H9 (cell line): ENCODE measurements at regions not wholly inside any gene's neighbourhood (a gene's known extent, or its start where the extent isn't known, plus 50 kb on each side); places are given as distances from the start of the nearest gene placed in this dataset.
"Not testable (repeated sequence)": the region's sequence is repeated elsewhere in the genome, so short reads cannot be mapped to it uniquely, and the experiment has no call there.

Source experiments
- DNase-seq: peaks from one replicate; pipeline ENCODE4 v3.0.0-alpha.2; 2017
- H2AFZ ChIP-seq: one replicate; pipeline ENCODE4 v1.6.1; 2013; ENCODE audit warnings: mild to moderate bottlenecking, low read length, control low read depth, moderate library complexity
- H2AK5ac ChIP-seq: 2 replicates; pipeline ENCODE4 v1.6.1; 2013; ENCODE audit warnings: low read length, control low read depth, mixed read lengths; ENCODE audit not compliant: insufficient read length
- H2BK120ac ChIP-seq: one replicate; pipeline ENCODE4 v1.6.1; 2013; ENCODE audit warnings: low read depth, mild to moderate bottlenecking, low read length, control low read depth, inconsistent platforms; ENCODE audit not compliant: poor library complexity, severe bottlenecking
- H2BK12ac ChIP-seq: 2 replicates; pipeline ENCODE4 v1.6.1; 2013; ENCODE audit warnings: low read length, control low read depth, mixed read lengths, low read depth; ENCODE audit not compliant: insufficient read length
- H2BK15ac ChIP-seq: 2 replicates; pipeline ENCODE4 v1.6.1; 2013; ENCODE audit warnings: low read depth, low read length, control low read depth
- H2BK20ac ChIP-seq: one replicate; pipeline ENCODE4 v1.6.1; 2013; ENCODE audit warnings: low read depth, mild to moderate bottlenecking, low read length, control low read depth, inconsistent platforms; ENCODE audit not compliant: poor library complexity, severe bottlenecking
- H2BK5ac ChIP-seq: 2 replicates; pipeline ENCODE4 v1.6.1; 2013; ENCODE audit warnings: low read length, control low read depth, mixed read lengths; ENCODE audit not compliant: insufficient read length
- H3K14ac ChIP-seq: 2 replicates; pipeline ENCODE4 v1.6.1; 2013; ENCODE audit warnings: low read length, control low read depth; ENCODE audit not compliant: insufficient read depth
- H3K18ac ChIP-seq: 2 replicates; pipeline ENCODE4 v1.6.1; 2013; ENCODE audit warnings: low read depth, mild to moderate bottlenecking, mixed read lengths, low read length, control low read depth; ENCODE audit not compliant: insufficient read length
- H3K23ac ChIP-seq: 2 replicates; pipeline ENCODE4 v1.6.1; 2013; ENCODE audit warnings: low read length, control low read depth, mixed read lengths, low read depth; ENCODE audit not compliant: insufficient read length
- H3K23me2 ChIP-seq: 2 replicates; pipeline ENCODE4 v1.6.1; 2013; ENCODE audit warnings: low read depth, mild to moderate bottlenecking, mixed read lengths, low read length, control low read depth; ENCODE audit not compliant: insufficient read length, poor library complexity, severe bottlenecking
- H3K27ac ChIP-seq: 2 replicates; pipeline ENCODE4 v1.5.1; 2013; ENCODE audit warnings: low read length, control low read depth, mixed read lengths, low read depth; ENCODE audit not compliant: insufficient read length
- H3K27me3 ChIP-seq: 2 replicates; pipeline ENCODE4 v1.6.1; 2013; ENCODE audit warnings: low read length, control low read depth, inconsistent platforms; ENCODE audit not compliant: insufficient read depth
- H3K4ac ChIP-seq: 2 replicates; pipeline ENCODE4 v1.6.1; 2013; ENCODE audit warnings: low read depth, mild to moderate bottlenecking, control low read depth, inconsistent platforms, low read length, moderate library complexity
- H3K4me1 ChIP-seq: 2 replicates; pipeline ENCODE4 v1.6.1; 2013; ENCODE audit warnings: low read length, control low read depth, inconsistent platforms; ENCODE audit not compliant: insufficient read depth
- H3K4me2 ChIP-seq: 2 replicates; pipeline ENCODE4 v1.6.1; 2013; ENCODE audit warnings: low read length, control low read depth, mixed read lengths; ENCODE audit not compliant: insufficient read length, insufficient read depth
- H3K56ac ChIP-seq: 2 replicates; pipeline ENCODE4 v1.6.1; 2013; ENCODE audit warnings: low read depth, mild to moderate bottlenecking, mixed read lengths, low read length, control low read depth; ENCODE audit not compliant: insufficient read length
- H3K79me1 ChIP-seq: 2 replicates; pipeline ENCODE4 v1.6.1; 2013; ENCODE audit warnings: low read depth, mild to moderate bottlenecking, moderate library complexity, low read length, control low read depth, inconsistent platforms; ENCODE audit not compliant: insufficient read depth, poor library complexity, severe bottlenecking
- H3K79me2 ChIP-seq: 2 replicates; pipeline ENCODE4 v1.6.1; 2013; ENCODE audit warnings: low read length, control low read depth, inconsistent platforms; ENCODE audit not compliant: insufficient read depth
- H3K9ac ChIP-seq: 2 replicates; pipeline ENCODE4 v1.6.1; 2013; ENCODE audit warnings: low read length, control low read depth, mixed read lengths; ENCODE audit not compliant: insufficient read length; ENCODE audit errors: extremely low read depth
- H3K9me3 ChIP-seq: one replicate; pipeline ENCODE4 v1.6.1; 2013; ENCODE audit warnings: low read depth, low read length, inconsistent platforms; ENCODE audit not compliant: control insufficient read depth
- H3T11ph ChIP-seq: one replicate; pipeline ENCODE4 v1.6.1; 2013; ENCODE audit warnings: mild to moderate bottlenecking, low read length, control low read depth, inconsistent platforms
- H4K20me1 ChIP-seq: one replicate; pipeline ENCODE4 v1.6.1; 2013; ENCODE audit not compliant: control insufficient read depth, insufficient read length, insufficient read depth
- H4K5ac ChIP-seq: 2 replicates; pipeline ENCODE4 v1.6.1; 2013; ENCODE audit warnings: low read depth, mild to moderate bottlenecking, mixed read lengths, low read length, control low read depth; ENCODE audit not compliant: insufficient read length
- H4K8ac ChIP-seq: replicated peaks from 2 replicates; pipeline ENCODE4 v1.6.1; 2013; ENCODE audit warnings: low read length, control low read depth, mixed read lengths, low read depth; ENCODE audit not compliant: insufficient read length
- H4K91ac ChIP-seq: 2 replicates; pipeline ENCODE4 v1.6.1; 2013; ENCODE audit warnings: low read depth, mild to moderate bottlenecking, moderate library complexity, mixed read lengths, low read length, control low read depth; ENCODE audit not compliant: insufficient read length
- H3K27ac Mint-ChIP-seq, 3 experiments: 2 replicates in 2 of 3; 3 replicates in 1 of 3; pipeline ENCODE4 v1.8.0; 2020 to 2021; ENCODE audit warnings: mixed read lengths in 3 of 3, mild to moderate bottlenecking in 1 of 3, moderate library complexity in 1 of 3
- H3K27me3 Mint-ChIP-seq: 2 replicates; pipeline ENCODE4 v1.8.0; 2021; ENCODE audit warnings: low read depth, mild to moderate bottlenecking, moderate library complexity, mixed read lengths
- H3K36me3 Mint-ChIP-seq, 3 experiments: 2 replicates in 2 of 3; 3 replicates in 1 of 3; pipeline ENCODE4 v1.8.0; 2020 to 2021; ENCODE audit warnings: low read depth in 3 of 3, mixed read lengths in 3 of 3; ENCODE audit not compliant: insufficient read depth in 1 of 3
- H3K4me1 Mint-ChIP-seq, 2 experiments: 2 replicates each; pipeline ENCODE4 v1.8.0; 2020; ENCODE audit warnings: mixed read lengths in 2 of 2
- H3K4me3 Mint-ChIP-seq, 2 experiments: 2 replicates in 1 of 2; 3 replicates in 1 of 2; pipeline ENCODE4 v1.8.0; 2020 to 2021; ENCODE audit warnings: mild to moderate bottlenecking in 2 of 2, mixed read lengths in 2 of 2, moderate library complexity in 1 of 2
- H3K9me3 Mint-ChIP-seq, 2 experiments: 2 replicates in 1 of 2; 3 replicates in 1 of 2; pipeline ENCODE4 v1.8.0; 2020; ENCODE audit warnings: mild to moderate bottlenecking in 2 of 2, mixed read lengths in 2 of 2, moderate library complexity in 1 of 2
- WGBS: extraction: QIAGEN DNeasy Blood & Tissue Kit; methylation state at CpG from one replicate; pipeline ENCODE4 v1.1.7; 2013; ENCODE audit warnings: missing lambda C conversion rate, low lambda C conversion rate, mixed read lengths; ENCODE audit not compliant: insufficient read length; ENCODE audit errors: extremely low coverage; 5-methylcytosine and 5-hydroxymethylcytosine counted together
- TF ChIP-seq, protein P1 (sequence below): fragments of 200-600 bp; sonication (generic); conservative IDR thresholded peaks from 3 replicates; pipeline ENCODE4 v1.8.0; 2021; ENCODE audit warnings: antibody characterized with exemption, mild to moderate bottlenecking

DNA sequence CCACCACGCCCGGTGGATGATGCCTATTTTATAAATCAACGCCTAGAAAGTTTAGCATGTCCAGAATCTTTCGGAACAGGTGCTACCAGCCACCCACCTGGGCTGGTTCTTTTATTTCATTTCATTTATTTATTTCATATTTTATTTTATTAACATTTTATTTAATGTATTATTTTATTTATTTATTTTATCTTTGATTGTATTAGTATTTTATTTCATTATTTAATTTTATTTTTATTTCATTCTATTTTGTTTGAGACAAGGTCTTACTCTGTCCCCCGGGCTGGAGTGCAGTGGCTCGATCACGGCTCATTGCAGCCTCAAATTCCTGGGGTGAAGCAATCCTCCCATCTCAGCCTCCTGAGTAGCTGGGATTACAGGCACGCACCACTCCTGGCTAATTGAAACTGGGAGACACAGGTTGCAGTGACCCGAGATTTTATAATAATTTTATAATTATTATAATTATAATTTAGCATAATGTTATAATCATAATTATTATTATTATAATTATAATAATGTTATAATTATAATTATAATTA, 187.2 kb downstream of the SHOX start:
- Mint-ChIP-seq H3K27ac (no peak overlapping the region), H3K4me1 (no peaks in the 10 kb centered on the region), H3K27me3 (peaks cover 10% of the 10 kb centered on the region), H3K9me3 (peaks cover 7 to 10% of the 10 kb centered on the region in 2 experiments; a peak in 3 of 5 replicates), H3K4me3 (no peak overlapping the region), H3K36me3 (peaks cover 0 to 5% (median 2%) of the 10 kb centered on the region in 3 experiments; a peak in 5 of 7 replicates)
- Histone ChIP-seq H2BK12ac (no peak overlapping the region), H3K4ac (no peak overlapping the region), H3K79me2 (no peaks in the 10 kb centered on the region), H2BK15ac (no peak overlapping the region), H3K4me2 (no peak overlapping the region), H3K9ac (no peak overlapping the region), H3K56ac (no peak overlapping the region), H3K27me3 (no peaks in the 10 kb centered on the region), H3T11ph (no peak overlapping the region), H3K79me1 (no peaks in the 10 kb centered on the region), H4K5ac (no peak overlapping the region), H2BK120ac (no peak overlapping the region), H3K27ac (no peak overlapping the region), H3K18ac (no peak overlapping the region), H3K4me1 (no peaks in the 10 kb centered on the region), H4K8ac (no peak overlapping the region), H3K23me2 (no peaks in the 10 kb centered on the region), H2AK5ac (no peak overlapping the region), H2BK5ac (no peak overlapping the region), H2BK20ac (no peak overlapping the region), H3K9me3 (no peaks in the 10 kb centered on the region), H3K23ac (no peak overlapping the region), H3K14ac (no peak overlapping the region), H4K20me1 (no peaks in the 10 kb centered on the region), H2AFZ (no peak overlapping the region), H4K91ac (no peak overlapping the region)
- no CpG with 5 or more reads among the region's 9 CpGs for WGBS
- TF ChIP-seq, protein P1, sequence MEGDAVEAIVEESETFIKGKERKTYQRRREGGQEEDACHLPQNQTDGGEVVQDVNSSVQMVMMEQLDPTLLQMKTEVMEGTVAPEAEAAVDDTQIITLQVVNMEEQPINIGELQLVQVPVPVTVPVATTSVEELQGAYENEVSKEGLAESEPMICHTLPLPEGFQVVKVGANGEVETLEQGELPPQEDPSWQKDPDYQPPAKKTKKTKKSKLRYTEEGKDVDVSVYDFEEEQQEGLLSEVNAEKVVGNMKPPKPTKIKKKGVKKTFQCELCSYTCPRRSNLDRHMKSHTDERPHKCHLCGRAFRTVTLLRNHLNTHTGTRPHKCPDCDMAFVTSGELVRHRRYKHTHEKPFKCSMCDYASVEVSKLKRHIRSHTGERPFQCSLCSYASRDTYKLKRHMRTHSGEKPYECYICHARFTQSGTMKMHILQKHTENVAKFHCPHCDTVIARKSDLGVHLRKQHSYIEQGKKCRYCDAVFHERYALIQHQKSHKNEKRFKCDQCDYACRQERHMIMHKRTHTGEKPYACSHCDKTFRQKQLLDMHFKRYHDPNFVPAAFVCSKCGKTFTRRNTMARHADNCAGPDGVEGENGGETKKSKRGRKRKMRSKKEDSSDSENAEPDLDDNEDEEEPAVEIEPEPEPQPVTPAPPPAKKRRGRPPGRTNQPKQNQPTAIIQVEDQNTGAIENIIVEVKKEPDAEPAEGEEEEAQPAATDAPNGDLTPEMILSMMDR, result no peak
- DNase-seq, result no peak

DNA sequence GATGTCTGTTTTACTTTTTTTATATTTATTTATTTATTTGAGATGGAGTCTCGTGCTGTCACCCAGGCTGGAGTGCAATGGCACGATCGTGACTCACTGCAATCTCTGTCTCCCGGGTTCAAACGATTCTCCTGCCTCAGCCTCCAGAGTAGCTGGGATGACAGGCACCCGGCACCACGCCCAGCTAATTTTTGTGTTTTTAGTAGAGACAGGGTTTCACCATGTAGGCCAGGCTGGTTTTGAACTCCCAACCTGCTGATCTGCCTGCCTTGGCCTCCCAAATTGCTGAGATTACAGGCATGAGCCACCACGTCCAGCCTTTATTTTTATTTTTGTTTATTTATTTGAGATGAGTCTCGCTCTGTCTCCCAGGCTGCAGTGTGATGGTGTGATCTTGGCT, 186.6 kb downstream of the SHOX start:
- not testable (repeated sequence) for H3K27ac ChIP-seq, H3K18ac ChIP-seq, H3K9me3 Mint-ChIP-seq, DNase-seq, H3K4me2 ChIP-seq, H4K20me1 ChIP-seq, H2BK15ac ChIP-seq, H3K14ac ChIP-seq, H3K23me2 ChIP-seq, H3K36me3 Mint-ChIP-seq, H2AK5ac ChIP-seq, H2BK12ac ChIP-seq, H3K9ac ChIP-seq, H4K8ac ChIP-seq, H2BK120ac ChIP-seq, H3K9me3 ChIP-seq, H3K4me1 Mint-ChIP-seq, H3K4ac ChIP-seq, H3K27ac Mint-ChIP-seq, H3K56ac ChIP-seq, H2AFZ ChIP-seq, H4K91ac ChIP-seq, H3K27me3 ChIP-seq, H4K5ac ChIP-seq, H2BK5ac ChIP-seq, H2BK20ac ChIP-seq, H3K79me1 ChIP-seq, H3K23ac ChIP-seq, H3K79me2 ChIP-seq, H3K4me3 Mint-ChIP-seq, H3K4me1 ChIP-seq, H3T11ph ChIP-seq
- peaks cover 10% of the 10 kb centered on the region for H3K27me3 Mint-ChIP-seq
- WGBS, result no CpG with 5 or more reads among the region's 9 CpGs
